HG03378 (cell line): ENCODE measurements at regions not wholly inside any gene's neighbourhood (a gene's known extent, or its start where the extent isn't known, plus 50 kb on each side); places are given as distances from the start of the nearest gene placed in this dataset.

Experiments
- ATAC-seq: cut with Tn5 transposase; IDR thresholded peaks from one replicate; pipeline ENCODE4 v1.9.1; 2021; ENCODE audit warnings: mild to moderate bottlenecking, moderate library complexity; ENCODE audit not compliant: unreplicated experiment

DNA sequence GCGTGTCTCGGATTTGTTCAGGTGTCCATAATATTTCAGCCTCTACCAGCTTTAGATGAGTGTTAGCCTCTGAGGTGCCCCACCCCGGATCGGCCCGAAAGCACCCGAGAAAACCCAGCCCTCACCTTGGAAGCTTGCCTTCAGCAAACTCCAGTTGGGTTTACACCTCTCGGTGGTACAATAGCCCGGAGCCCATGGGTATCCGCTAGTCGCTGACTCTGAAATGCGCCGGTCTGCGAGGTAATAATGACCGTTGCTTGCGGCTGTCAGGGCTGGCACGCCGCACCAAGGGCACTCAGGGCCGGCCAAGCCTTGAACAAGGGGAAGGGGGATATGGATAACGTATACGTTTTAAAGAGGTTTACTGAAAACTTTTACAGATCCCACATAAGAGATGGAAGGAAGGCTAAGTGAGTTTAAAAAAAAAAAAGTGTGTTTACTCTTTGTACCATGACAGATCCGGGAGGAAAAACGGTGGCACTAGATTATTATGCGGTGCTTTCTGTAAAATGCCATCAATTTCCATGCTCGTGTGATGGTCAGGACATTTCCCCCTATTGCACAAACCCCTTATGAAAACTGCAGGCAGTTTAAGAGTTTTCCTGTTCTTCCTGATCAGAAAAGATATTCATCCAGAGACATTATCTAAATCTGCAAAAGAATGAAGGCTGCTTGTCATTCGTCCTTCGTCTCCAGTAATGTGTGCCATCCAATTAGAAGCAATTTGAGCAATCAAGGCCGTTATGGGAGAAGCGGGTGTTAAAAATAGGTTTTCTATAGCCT is 124.2 kb downstream of the TMEM161B start:
- no peak for ATAC-seq

DNA sequence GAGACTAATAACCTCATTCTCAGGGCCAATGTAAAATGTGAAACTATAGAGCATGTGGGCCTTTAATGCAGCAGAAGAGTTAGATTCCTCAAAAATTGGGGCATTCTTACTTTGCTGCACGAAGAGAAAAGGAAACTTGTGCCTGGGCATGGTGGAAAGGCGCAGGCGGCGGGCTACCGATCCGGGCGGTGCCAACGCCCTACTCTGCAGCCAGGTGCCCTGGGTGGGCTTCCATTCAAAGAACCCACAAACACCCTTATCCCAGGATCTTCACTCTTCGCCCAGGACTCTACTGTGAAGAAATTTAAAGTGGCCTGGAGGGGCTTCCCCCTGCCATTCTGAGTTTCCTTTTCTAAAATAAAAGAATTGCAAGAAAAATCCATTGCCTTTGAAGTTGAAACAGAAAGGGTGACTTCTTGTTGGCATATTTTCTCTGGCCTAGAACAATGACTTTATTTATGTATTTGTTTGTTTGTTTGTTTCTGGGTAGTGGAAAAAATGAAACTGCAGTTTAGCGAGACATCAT is 124.9 kb downstream of the TMEM161B start:
- no peak for ATAC-seq

DNA sequence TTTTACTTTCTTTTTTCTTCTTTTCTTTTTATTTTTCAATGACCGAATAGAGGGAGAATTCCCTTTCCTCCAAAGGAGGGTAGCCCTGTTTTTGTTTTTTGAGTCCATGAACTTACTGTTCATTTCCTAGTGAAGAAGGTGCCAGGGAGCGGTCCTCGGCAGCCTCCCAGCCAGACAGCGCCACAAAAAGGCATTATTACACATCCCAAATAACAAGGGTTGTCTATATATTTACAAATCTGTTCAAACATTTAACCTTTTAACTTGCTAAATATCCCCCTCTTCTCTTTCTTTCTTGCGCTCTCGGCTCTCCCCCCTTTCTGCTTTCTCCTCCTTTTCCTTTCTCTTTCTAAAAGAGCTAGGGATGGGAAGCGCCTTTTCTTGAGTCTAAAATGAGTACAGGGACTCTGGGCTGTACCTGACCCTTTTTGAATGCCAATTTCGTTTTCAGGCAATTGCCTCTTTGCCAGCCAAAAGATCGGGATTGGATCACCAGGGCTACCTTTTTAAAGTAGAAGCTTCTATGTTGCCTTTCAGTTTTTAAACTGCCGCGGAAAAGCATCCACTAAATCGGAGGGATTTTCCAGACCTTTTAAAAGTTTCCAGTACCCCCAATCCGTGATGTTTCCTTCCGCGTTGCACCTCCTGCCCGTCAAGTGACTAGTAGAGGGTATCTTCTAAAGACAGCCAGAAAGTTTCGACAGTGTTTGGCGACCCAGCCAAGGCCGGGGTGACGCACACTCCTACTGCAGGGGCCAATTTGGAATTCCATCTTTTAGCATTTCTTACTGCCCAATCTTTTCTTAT is 125.6 kb downstream of the TMEM161B start:
- ATAC-seq = no peak

- no peak for ATAC-seq
Observed at GRCh38 chr5:88142636-88142885, 126.1 kb downstream of the TMEM161B start.

- ATAC-seq = peak; percentile 98
Observed at GRCh38 chr5:88140856-88141752, 127.5 kb downstream of the TMEM161B start.

GRCh38 chr5:88140396-88140855 is 128.2 kb downstream of the TMEM161B start:
- no peak for ATAC-seq

DNA sequence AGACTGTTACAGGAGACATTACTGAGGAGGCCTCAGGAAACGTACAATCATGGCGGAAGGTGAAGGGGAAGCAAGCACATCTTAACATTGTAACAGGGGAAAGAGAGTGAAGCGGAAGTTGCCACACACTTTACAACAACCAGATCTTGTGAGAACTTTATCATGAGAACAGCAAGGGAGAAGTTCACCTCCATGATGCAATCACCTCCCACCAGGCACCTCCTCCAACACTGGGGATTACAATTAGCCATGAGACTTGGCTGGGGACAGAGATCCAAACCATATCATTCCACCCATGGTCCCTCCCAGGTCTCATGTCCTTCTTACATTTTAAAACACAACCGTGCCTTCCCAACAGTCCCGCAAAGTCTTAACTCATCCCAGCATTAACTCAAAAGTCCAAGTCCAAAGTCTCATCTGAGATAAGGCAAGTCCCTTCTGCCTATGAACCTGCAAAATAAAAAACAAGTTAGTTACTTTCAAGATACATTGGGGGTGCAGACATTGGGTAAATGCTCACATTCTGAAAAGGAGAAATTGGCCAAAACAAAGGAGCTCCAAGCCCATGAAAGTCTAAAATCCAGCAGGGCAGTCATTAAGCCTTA is 138.3 kb downstream of the TMEM161B start:
- ATAC-seq = no peak

DNA sequence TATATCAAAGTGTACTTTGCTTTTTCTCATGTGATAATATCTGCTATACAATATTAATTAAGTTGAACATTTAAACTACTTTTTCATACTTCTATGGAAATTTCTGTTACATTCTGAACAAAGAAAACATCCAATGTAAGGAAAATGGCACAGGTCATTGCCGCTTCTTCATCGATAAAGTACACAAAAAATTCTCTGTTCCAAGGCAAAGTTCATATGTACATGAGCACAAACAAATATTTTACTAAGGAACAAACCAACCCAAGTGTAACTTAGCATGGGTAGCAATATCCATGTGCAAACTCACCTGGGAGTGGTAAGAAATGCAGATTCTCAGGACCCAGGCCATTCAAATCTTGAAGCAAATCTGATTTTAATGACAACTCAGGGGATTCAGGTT is 139.8 kb downstream of the TMEM161B start:
- ATAC-seq = no peak

- no peak for ATAC-seq
Observed at GRCh38 chr5:88119535-88120125, 149.0 kb downstream of the TMEM161B start.

DNA sequence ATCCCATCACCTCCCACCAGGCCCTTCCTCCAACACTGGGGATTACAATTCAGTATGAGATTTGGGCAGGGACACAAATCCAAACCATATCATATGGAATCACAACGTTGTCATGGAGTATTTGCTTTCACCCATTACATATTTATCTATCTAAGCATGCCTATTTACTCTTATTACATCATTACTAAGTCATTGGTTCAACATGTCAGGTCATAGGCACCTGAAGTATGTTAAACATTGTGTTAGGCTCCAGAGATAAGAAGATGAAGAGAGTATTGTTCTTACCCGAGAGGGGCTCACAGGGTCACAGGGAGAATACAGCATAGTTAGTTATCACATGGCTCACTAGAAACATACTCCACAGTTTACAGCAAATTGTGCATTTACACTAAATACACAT is 150.5 kb downstream of the TMEM161B start:
- ATAC-seq = no peak

- no peak for ATAC-seq
Observed at GRCh38 chr5:88117546-88117945, 151.1 kb downstream of the TMEM161B start.

- ATAC-seq = no peak
Observed at GRCh38 chr5:88116396-88116795, 152.2 kb downstream of the TMEM161B start.

- no peak for ATAC-seq
Observed at GRCh38 chr5:88115211-88115610, 153.4 kb downstream of the TMEM161B start.

DNA sequence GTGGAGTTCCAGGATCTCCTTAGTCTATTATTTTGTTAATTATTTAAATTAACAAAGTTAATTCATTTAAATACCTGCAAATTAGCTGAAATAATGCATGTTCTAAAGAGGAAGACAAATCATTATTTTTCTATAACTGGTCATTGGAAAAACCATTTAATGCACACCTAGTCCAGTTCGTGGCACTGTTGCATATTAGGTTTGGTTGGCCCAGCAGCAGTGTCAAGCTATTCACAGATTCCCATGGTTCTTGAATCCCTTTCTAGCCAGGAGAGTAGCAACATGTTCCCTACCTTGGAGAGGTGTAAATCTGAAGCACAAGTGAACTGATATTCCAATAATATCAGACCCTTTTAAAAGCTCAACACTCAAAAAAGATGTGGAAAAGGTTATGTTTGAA is 155.2 kb downstream of the TMEM161B start:
- no peak for ATAC-seq

- no peak for ATAC-seq
Observed at GRCh38 chr5:88109818-88110217, 158.8 kb downstream of the TMEM161B start.

DNA sequence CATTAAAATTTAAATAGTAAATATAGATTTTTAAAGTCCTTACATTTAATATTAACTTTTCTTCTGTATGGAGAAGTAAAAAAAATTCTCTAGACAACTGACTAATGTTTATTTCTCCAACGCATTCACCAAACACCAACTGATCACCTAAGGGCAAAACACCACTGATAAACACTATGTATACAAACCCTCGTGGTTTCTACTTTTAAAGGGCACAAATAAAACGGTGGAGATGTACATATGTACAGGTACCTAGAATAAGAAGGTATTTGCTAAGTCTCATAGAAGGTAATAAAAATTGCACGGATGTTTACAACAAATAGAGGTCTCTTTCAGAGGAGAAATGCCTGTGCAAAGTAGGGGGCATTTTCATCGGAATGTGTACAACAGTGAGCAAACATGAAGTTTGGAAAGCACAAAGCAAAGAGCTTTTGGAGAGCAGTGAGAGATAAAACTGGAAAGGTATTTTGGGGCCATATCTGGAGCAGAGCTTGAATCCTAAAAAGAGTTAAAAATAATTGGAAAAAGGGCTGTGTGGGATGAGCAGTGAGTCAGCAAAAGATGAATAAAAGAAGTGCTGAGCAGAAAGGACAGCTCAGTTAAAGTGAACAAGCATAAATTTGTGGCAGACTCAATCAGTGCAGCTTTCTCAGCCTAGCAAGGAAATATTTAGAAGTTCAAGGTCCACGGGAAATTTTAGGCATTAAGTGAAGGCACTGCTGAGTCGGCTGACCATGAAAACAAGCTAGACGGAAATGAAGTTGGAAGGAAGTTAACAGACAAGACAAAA is 160.0 kb downstream of the TMEM161B start:
- no peak for ATAC-seq

DNA sequence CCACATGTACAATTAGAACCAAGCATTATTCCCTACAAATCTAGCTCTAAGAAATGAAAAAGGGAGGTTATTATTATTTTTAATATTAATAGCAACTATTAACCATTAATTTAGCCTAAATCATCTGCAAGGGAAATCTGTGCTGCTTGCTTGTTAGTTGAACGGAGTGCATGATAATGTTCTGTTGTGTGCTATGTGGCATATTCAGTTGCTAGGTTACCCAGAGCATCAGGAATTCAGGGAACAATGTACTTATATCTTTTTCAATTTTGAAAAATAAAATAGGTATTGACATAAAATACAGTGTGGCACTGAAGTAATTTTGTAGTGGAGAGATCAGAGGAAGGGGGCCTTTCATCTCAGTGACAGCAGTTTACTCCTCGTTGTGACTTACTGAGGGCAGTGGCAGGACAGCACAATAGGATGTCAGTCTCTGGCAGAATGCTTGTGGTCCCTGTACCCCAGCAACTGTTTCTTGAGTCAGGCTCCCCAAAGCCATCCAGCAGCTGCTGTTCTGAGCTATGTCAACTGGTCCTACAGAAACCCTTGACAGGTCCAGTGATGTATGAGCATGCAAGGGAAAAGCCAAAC is 173.6 kb downstream of the TMEM161B start:
- ATAC-seq = no peak

- no peak for ATAC-seq
Observed at GRCh38 chr5:88094403-88094802, 174.2 kb downstream of the TMEM161B start.

DNA sequence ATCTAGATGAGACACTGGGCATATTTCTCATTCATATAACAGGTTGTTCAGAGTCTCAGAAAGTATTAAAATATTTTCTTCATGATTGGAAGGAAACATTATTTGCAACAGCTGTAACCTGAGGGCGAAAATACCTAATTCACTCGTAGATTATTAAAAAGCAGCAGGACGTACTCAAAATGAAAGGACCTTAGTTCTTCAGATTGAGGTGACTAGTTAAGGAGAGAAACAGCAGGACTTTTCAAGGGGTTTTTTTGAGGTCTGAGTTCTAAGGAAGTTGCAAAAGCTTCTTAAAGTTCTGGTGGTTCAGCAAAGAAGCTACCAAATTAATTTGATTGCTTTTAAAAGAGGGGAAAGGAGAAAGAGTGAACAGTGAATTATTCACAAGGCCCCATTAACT is 174.9 kb downstream of the TMEM161B start:
- ATAC-seq = no peak
